ENCODE measurements at regions not wholly inside any gene's neighbourhood (a gene's known extent, or its start where the extent isn't known, plus 50 kb on each side); places are given as distances from the start of the nearest gene placed in this dataset.

- H3K9me1 ChIP-seq (replicated peaks; ENCODE audit: control insufficient read depth, extremely low read depth, insufficient read depth, low read length): no peaks in the 10 kb centered on the region
- no peak overlapping the region for H3K27ac ChIP-seq (ENCODE audit: insufficient read depth, low read depth, low read length)
- no peaks in the 10 kb centered on the region for H3K27me3 ChIP-seq (ENCODE audit: control insufficient read depth in 2 of 2, insufficient read depth in 2 of 2, low read length in 2 of 2)
- no peak overlapping the region for H2AFZ ChIP-seq (ENCODE audit: low read depth, low read length)
- no peaks in the 10 kb centered on the region for H4K20me1 ChIP-seq (replicated peaks; ENCODE audit: control insufficient read depth, extremely low read depth, insufficient read depth, low read length)
- H3K9ac ChIP-seq (replicated peaks; ENCODE audit: extremely low read depth, insufficient read depth, low read length): no peak overlapping the region
- H3K79me2 ChIP-seq (ENCODE audit: control insufficient read depth, insufficient read depth, low read length): no peaks in the 10 kb centered on the region
- intact Hi-C loops (cut with micrococcal nuclease) (no loop called here), dilution Hi-C loops (cut with MboI; ENCODE audit: extremely low pct_ligation_motif_present, low sequenced_read_pairs) (no loop called here)
- FAIRE-seq: no peak
- no peak overlapping the region for H3K4me3 ChIP-seq (replicated peaks in 1 of 3; ENCODE audit: insufficient read depth in 1 of 3, low read depth in 1 of 3, low read length in 3 of 3)
- no peaks in the 10 kb centered on the region for H3K9me3 ChIP-seq (replicated peaks; ENCODE audit: control insufficient read depth, insufficient read depth, low read length)
- TF ChIP-seq POLR2A (IDR thresholded peaks at IDR 0.05; ENCODE audit: low read depth, low read length) (no peak), FOS (IDR thresholded peaks at IDR 0.05; ENCODE audit: borderline replicate concordance, insufficient read depth, low read length) (no peak), POLR2AphosphoS5 (IDR thresholded peaks at IDR 0.05; ENCODE audit: insufficient read depth, low read depth, low read length) (no peak), JUN (IDR thresholded peaks at IDR 0.05; ENCODE audit: borderline replicate concordance, insufficient read depth, insufficient read length, low read depth) (no peak), GATA2 (IDR thresholded peaks at IDR 0.05; ENCODE audit: insufficient read depth, insufficient read length, low read depth, low read length) (no peak), MYC (IDR thresholded peaks at IDR 0.05; ENCODE audit: low read depth, low read length) (no peak), CTCF (IDR thresholded peaks at IDR 0.05; ENCODE audit: extremely low read depth in 1 of 2, insufficient read depth in 1 of 2, low read depth in 1 of 2, low read length in 2 of 2) (no peak), MAX (IDR thresholded peaks at IDR 0.05; ENCODE audit: insufficient read depth, insufficient read length) (no peak), EZH2 (IDR thresholded peaks at IDR 0.05; ENCODE audit: borderline replicate concordance, low read depth, low read length, severe bottlenecking) (no peak)
- no peaks in the 10 kb centered on the region for H3K36me3 ChIP-seq (ENCODE audit: control insufficient read depth in 2 of 2, extremely low read depth in 1 of 2, insufficient read depth in 2 of 2, low read length in 2 of 2)
- CTCF ChIA-PET: no interaction called here
- no peak overlapping the region for H3K4me2 ChIP-seq (ENCODE audit: insufficient read depth, low read length)
- BruUV-seq (replicated peaks): no TSS peak
- no peaks in the 10 kb centered on the region for H3K4me1 ChIP-seq (ENCODE audit: control insufficient read depth, extremely low read depth, insufficient read depth, low read length)
- DNase-seq (ENCODE audit: low read depth, low spot score): no peak
- POLR2A ChIA-PET: no interaction called here
Measured at GRCh38 chrX:91137883-91138282, 296.8 kb upstream of the PABPC5 start.
